ENCODE measurements at regions not wholly inside any gene's neighbourhood (a gene's known extent, or its start where the extent isn't known, plus 50 kb on each side); places are given as distances from the start of the nearest gene placed in this dataset.
"Not testable (repeated sequence)": the region's sequence is repeated elsewhere in the genome, so short reads cannot be mapped to it uniquely, and the experiment has no call there.

- no peak for TF ChIP-seq CTCF (IDR thresholded peaks at IDR 0.05; ENCODE audit: poor library complexity, severe bottlenecking)
- no peaks in the 10 kb centered on the region for H3K27me3 ChIP-seq (ENCODE audit: insufficient read depth, poor library complexity, severe bottlenecking)
- no peaks in the 10 kb centered on the region for H3K36me3 ChIP-seq (ENCODE audit: low read depth)
- H3K27ac ChIP-seq (ENCODE audit: poor library complexity, severe bottlenecking): no peak overlapping the region
- H3K9me3 ChIP-seq (ENCODE audit: severe bottlenecking): no peaks in the 10 kb centered on the region
- ATAC-seq (ENCODE audit: low read depth) (no peak), DNase-seq (ENCODE audit: low spot score) (no peak)
- H3K4me1 ChIP-seq (ENCODE audit: insufficient read depth, poor library complexity, severe bottlenecking): no peaks in the 10 kb centered on the region
- no peak overlapping the region for H3K4me3 ChIP-seq (ENCODE audit: severe bottlenecking)
Observed at GRCh38 chr3:147099076-147099475, 307.3 kb downstream of the ZIC4 start.

GRCh38 chr3:147090461-147090860 lies 315.9 kb downstream of the ZIC4 start:
- H3K4me3 ChIP-seq (ENCODE audit: severe bottlenecking): no peak overlapping the region
- H3K4me1 ChIP-seq (ENCODE audit: insufficient read depth, poor library complexity, severe bottlenecking): no peaks in the 10 kb centered on the region
- DNase-seq (ENCODE audit: low spot score): no peak
- TF ChIP-seq CTCF (IDR thresholded peaks at IDR 0.05; ENCODE audit: poor library complexity, severe bottlenecking): no peak
- peaks cover 3% of the 10 kb centered on the region for H3K27me3 ChIP-seq (ENCODE audit: insufficient read depth, poor library complexity, severe bottlenecking)
- no peaks in the 10 kb centered on the region for H3K9me3 ChIP-seq (ENCODE audit: severe bottlenecking)
- H3K27ac ChIP-seq (ENCODE audit: poor library complexity, severe bottlenecking): no peak overlapping the region
- H3K36me3 ChIP-seq (ENCODE audit: low read depth): no peaks in the 10 kb centered on the region
- no peak for ATAC-seq (ENCODE audit: low read depth)

GRCh38 chr3:147089286-147089685 lies 317.1 kb downstream of the ZIC4 start:
- H3K27ac ChIP-seq (ENCODE audit: poor library complexity, severe bottlenecking): no peak overlapping the region
- H3K27me3 ChIP-seq (ENCODE audit: insufficient read depth, poor library complexity, severe bottlenecking): peaks cover 3% of the 10 kb centered on the region
- H3K4me1 ChIP-seq (ENCODE audit: insufficient read depth, poor library complexity, severe bottlenecking): no peaks in the 10 kb centered on the region
- DNase-seq (ENCODE audit: low spot score): no peak
- H3K4me3 ChIP-seq (ENCODE audit: severe bottlenecking): no peak overlapping the region
- no peaks in the 10 kb centered on the region for H3K36me3 ChIP-seq (ENCODE audit: low read depth)
- no peaks in the 10 kb centered on the region for H3K9me3 ChIP-seq (ENCODE audit: severe bottlenecking)
- ATAC-seq (ENCODE audit: low read depth): no peak
- no peak for TF ChIP-seq CTCF (IDR thresholded peaks at IDR 0.05; ENCODE audit: poor library complexity, severe bottlenecking)

- H3K36me3 ChIP-seq (ENCODE audit: low read depth); ATAC-seq (ENCODE audit: low read depth); H3K4me3 ChIP-seq (ENCODE audit: severe bottlenecking); H3K27me3 ChIP-seq (ENCODE audit: insufficient read depth, poor library complexity, severe bottlenecking); DNase-seq (ENCODE audit: low spot score); H3K4me1 ChIP-seq (ENCODE audit: insufficient read depth, poor library complexity, severe bottlenecking); H3K27ac ChIP-seq (ENCODE audit: poor library complexity, severe bottlenecking); H3K9me3 ChIP-seq (ENCODE audit: severe bottlenecking): not testable (repeated sequence)
Observed at GRCh38 chr3:147059500-147059899, 346.8 kb downstream of the ZIC4 start.

GRCh38 chr3:147049821-147050220 lies 356.5 kb downstream of the ZIC4 start:
- no peak overlapping the region for H3K27ac ChIP-seq (ENCODE audit: poor library complexity, severe bottlenecking)
- DNase-seq (ENCODE audit: low spot score): no peak
- no peak for ATAC-seq (ENCODE audit: low read depth)
- H3K27me3 ChIP-seq (ENCODE audit: insufficient read depth, poor library complexity, severe bottlenecking): no peaks in the 10 kb centered on the region
- no peaks in the 10 kb centered on the region for H3K9me3 ChIP-seq (ENCODE audit: severe bottlenecking)
- no peaks in the 10 kb centered on the region for H3K36me3 ChIP-seq (ENCODE audit: low read depth)
- no peak for TF ChIP-seq CTCF (IDR thresholded peaks at IDR 0.05; ENCODE audit: poor library complexity, severe bottlenecking)
- H3K4me3 ChIP-seq (ENCODE audit: severe bottlenecking): no peak overlapping the region
- H3K4me1 ChIP-seq (ENCODE audit: insufficient read depth, poor library complexity, severe bottlenecking): no peaks in the 10 kb centered on the region
